Ascending aorta (tissue), 2 donors: ENCODE measurements at regions not wholly inside any gene's neighbourhood (a gene's known extent, or its start where the extent isn't known, plus 50 kb on each side); places are given as distances from the start of the nearest gene placed in this dataset.

Source experiments
- DNase-seq, 2 donors: peaks; one replicate each; pipeline ENCODE4 v3.0.0-alpha.2; 2019; ENCODE audit warnings: low spot score in 2 of 2
- H3K27ac ChIP-seq, 2 donors: fragments of 200-600 bp; sonication (generic); one replicate each; pipeline ENCODE4 v1.5.1; 2016 to 2017; ENCODE audit warnings: mild to moderate bottlenecking in 1 of 2
- H3K27me3 ChIP-seq: fragments of 200-600 bp; sonication (generic); one replicate; pipeline ENCODE4 v1.5.1; 2017
- H3K36me3 ChIP-seq, 2 donors: fragments of 200-600 bp; sonication (generic); one replicate each; pipeline ENCODE4 v1.5.1; 2016
- H3K4me1 ChIP-seq, 2 donors: fragments of 200-600 bp; sonication (generic); one replicate each; pipeline ENCODE4 v1.5.1; 2016 to 2017; ENCODE audit warnings: mild to moderate bottlenecking in 1 of 2
- H3K4me3 ChIP-seq, 2 donors: fragments of 200-600 bp; sonication (generic); one replicate each; pipeline ENCODE4 v1.5.1; 2016 to 2017; ENCODE audit warnings: mild to moderate bottlenecking in 1 of 2
- H3K9me3 ChIP-seq, 2 donors: fragments of 200-600 bp; sonication (generic); one replicate each; pipeline ENCODE4 v1.5.1; 2016
- CTCF ChIP-seq, 3 experiments: fragments of 200-600 bp in 2 of 3; fragments of 450-650 bp in 1 of 3; sonication (generic) in 2 of 3; IDR thresholded peaks; one replicate each; pipeline ENCODE4 v1.5.1; 2016 to 2019; ENCODE audit warnings: antibody characterized with exemption in 3 of 3, mild to moderate bottlenecking in 1 of 3, moderate library complexity in 1 of 3
- intact Hi-C: fragments of 100-400 bp; cut with DNase I; formaldehyde crosslinking; loops from one replicate; pipeline ENCODE4 v1.15.1; 2023

- Histone ChIP-seq H3K4me1 (peaks cover 0 to 3% of the 10 kb centered on the region in 2 donors), H3K36me3 (no peaks in the 10 kb centered on the region), H3K9me3 (no peaks in the 10 kb centered on the region), H3K4me3 (no peak overlapping the region), H3K27me3 (no peaks in the 10 kb centered on the region), H3K27ac (no peak overlapping the region)
- intact Hi-C loops = no loop called here
- no peak for DNase-seq
- no peak for TF ChIP-seq CTCF (IDR thresholded peaks at IDR 0.05)
Measured at GRCh38 chr11:19357943-19358342, 117.2 kb upstream of the E2F8 start.

GRCh38 chr11:19355601-19356000 lies 114.9 kb upstream of the E2F8 start:
- H3K4me3 ChIP-seq = no peak overlapping the region
- H3K27ac ChIP-seq = no peak overlapping the region
- H3K36me3 ChIP-seq = no peaks in the 10 kb centered on the region
- no peak for TF ChIP-seq CTCF (IDR thresholded peaks at IDR 0.05)
- DNase-seq = no peak
- peaks cover 0 to 3% of the 10 kb centered on the region in 2 donors for H3K4me1 ChIP-seq
- no peaks in the 10 kb centered on the region for H3K27me3 ChIP-seq
- no peaks in the 10 kb centered on the region for H3K9me3 ChIP-seq
- intact Hi-C loops = no loop called here

- Histone ChIP-seq H3K4me3 (no peak overlapping the region), H3K36me3 (no peaks in the 10 kb centered on the region), H3K9me3 (no peaks in the 10 kb centered on the region), H3K27ac (no peak overlapping the region), H3K27me3 (no peaks in the 10 kb centered on the region), H3K4me1 (peaks cover 0 to 3% of the 10 kb centered on the region in 2 donors)
- DNase-seq = no peak
- intact Hi-C loops = no loop called here
- TF ChIP-seq CTCF (IDR thresholded peaks at IDR 0.05) = no peak
Measured at GRCh38 chr11:19353287-19353850, 112.6 kb upstream of the E2F8 start.

GRCh38 chr11:19352771-19353160 lies 112.0 kb upstream of the E2F8 start:
- no peak overlapping the region for H3K4me3 ChIP-seq
- no peak for DNase-seq
- no peak overlapping the region for H3K27ac ChIP-seq
- H3K9me3 ChIP-seq = no peaks in the 10 kb centered on the region
- intact Hi-C loops = no loop called here
- no peaks in the 10 kb centered on the region for H3K36me3 ChIP-seq
- TF ChIP-seq CTCF (IDR thresholded peaks at IDR 0.05) = no peak
- peaks cover 0 to 3% of the 10 kb centered on the region in 2 donors for H3K4me1 ChIP-seq
- no peaks in the 10 kb centered on the region for H3K27me3 ChIP-seq

- no peaks in the 10 kb centered on the region for H3K9me3 ChIP-seq
- no peak overlapping the region for H3K4me3 ChIP-seq
- H3K36me3 ChIP-seq = no peaks in the 10 kb centered on the region
- H3K27ac ChIP-seq = no peak overlapping the region
- H3K4me1 ChIP-seq = peaks cover 0 to 3% of the 10 kb centered on the region in 2 donors
- H3K27me3 ChIP-seq = no peaks in the 10 kb centered on the region
- intact Hi-C loops = no loop called here
- no peak for TF ChIP-seq CTCF (IDR thresholded peaks at IDR 0.05)
- DNase-seq = no peak
Measured at GRCh38 chr11:19352072-19352770, 111.5 kb upstream of the E2F8 start.
